ENCODE measurements at regions not wholly inside any gene's neighbourhood (a gene's known extent, or its start where the extent isn't known, plus 50 kb on each side); places are given as distances from the start of the nearest gene placed in this dataset.

DNA sequence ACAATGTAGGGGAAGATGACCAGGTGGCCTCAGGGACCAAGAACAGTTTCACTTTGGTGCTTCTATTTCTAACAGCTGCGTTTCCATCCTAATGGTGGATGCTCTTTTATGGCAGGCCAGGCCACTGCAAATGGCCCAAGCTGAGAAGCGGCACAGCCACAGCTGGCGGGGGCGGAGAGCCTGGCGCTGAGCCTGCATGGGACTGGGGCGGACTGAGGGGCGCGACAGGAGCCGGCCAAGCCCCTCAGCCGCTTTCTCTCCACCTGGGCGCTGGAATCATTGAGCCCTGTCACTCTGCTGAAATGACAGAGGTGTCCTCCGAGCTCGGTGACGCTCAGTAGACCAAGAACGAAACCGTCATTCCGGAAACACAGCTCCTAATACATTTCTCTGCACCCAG is 317.3 kb upstream of the PDE4D start:
- H3K4me3 ChIP-seq (ENCODE audit: low read depth, low read length): peak overlapping the region; percentile 36
- DNase-seq (ENCODE audit: low read depth): no peak
- TF ChIP-seq, protein P1, sequence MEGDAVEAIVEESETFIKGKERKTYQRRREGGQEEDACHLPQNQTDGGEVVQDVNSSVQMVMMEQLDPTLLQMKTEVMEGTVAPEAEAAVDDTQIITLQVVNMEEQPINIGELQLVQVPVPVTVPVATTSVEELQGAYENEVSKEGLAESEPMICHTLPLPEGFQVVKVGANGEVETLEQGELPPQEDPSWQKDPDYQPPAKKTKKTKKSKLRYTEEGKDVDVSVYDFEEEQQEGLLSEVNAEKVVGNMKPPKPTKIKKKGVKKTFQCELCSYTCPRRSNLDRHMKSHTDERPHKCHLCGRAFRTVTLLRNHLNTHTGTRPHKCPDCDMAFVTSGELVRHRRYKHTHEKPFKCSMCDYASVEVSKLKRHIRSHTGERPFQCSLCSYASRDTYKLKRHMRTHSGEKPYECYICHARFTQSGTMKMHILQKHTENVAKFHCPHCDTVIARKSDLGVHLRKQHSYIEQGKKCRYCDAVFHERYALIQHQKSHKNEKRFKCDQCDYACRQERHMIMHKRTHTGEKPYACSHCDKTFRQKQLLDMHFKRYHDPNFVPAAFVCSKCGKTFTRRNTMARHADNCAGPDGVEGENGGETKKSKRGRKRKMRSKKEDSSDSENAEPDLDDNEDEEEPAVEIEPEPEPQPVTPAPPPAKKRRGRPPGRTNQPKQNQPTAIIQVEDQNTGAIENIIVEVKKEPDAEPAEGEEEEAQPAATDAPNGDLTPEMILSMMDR (conservative IDR thresholded peaks at IDR 0.05; ENCODE audit: low read depth, low read length): no peak

- DNase-seq (ENCODE audit: low read depth): no peak
- H3K4me3 ChIP-seq (ENCODE audit: low read depth, low read length): no peak overlapping the region
- TF ChIP-seq, protein P1 (conservative IDR thresholded peaks at IDR 0.05; ENCODE audit: low read depth, low read length): no peak
These were observed 315.8 kb upstream of the PDE4D start for GRCh38 chr5:60209146-60209840.

GRCh38 chr5:60208716-60209115 is 315.2 kb upstream of the PDE4D start:
- no peak for DNase-seq (ENCODE audit: low read depth)
- TF ChIP-seq, protein P1 (conservative IDR thresholded peaks at IDR 0.05; ENCODE audit: low read depth, low read length): no peak
- H3K4me3 ChIP-seq (ENCODE audit: low read depth, low read length): no peak overlapping the region

DNA sequence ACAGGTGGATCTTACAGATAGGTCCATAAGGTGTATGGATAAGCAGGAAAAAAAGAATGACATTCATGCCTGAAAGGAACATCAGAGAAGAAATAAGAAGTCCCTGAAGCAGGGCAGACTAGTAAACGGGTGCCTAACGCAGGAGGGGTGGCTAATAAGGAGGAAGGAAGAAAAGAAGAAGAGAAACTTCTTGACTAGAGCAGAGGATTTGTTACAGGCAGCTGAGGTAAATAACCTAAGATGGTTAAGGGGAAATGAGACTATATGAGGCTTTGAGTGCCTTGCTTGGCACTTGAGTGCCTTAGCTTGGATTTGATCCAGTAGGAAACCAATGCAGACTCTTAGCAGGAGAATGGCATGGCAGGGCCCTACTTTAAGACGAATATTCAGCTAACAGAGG is 313.5 kb upstream of the PDE4D start:
- DNase-seq (ENCODE audit: low read depth): no peak
- TF ChIP-seq, protein P1 (conservative IDR thresholded peaks at IDR 0.05; ENCODE audit: low read depth, low read length): no peak
- H3K4me3 ChIP-seq (ENCODE audit: low read depth, low read length): no peak overlapping the region

GRCh38 chr5:60206234-60206633 is 312.7 kb upstream of the PDE4D start:
- TF ChIP-seq, protein P1 (conservative IDR thresholded peaks at IDR 0.05; ENCODE audit: low read depth, low read length): no peak
- DNase-seq (ENCODE audit: low read depth): no peak
- no peak overlapping the region for H3K4me3 ChIP-seq (ENCODE audit: low read depth, low read length)

GRCh38 chr5:60205071-60205470 is 311.5 kb upstream of the PDE4D start:
- TF ChIP-seq, protein P1 (conservative IDR thresholded peaks at IDR 0.05; ENCODE audit: low read depth, low read length): no peak
- DNase-seq (ENCODE audit: low read depth): no peak
- H3K4me3 ChIP-seq (ENCODE audit: low read depth, low read length): no peak overlapping the region
